ENCODE measurements at regions not wholly inside any gene's neighbourhood (a gene's known extent, or its start where the extent isn't known, plus 50 kb on each side); places are given as distances from the start of the nearest gene placed in this dataset.

DNA sequence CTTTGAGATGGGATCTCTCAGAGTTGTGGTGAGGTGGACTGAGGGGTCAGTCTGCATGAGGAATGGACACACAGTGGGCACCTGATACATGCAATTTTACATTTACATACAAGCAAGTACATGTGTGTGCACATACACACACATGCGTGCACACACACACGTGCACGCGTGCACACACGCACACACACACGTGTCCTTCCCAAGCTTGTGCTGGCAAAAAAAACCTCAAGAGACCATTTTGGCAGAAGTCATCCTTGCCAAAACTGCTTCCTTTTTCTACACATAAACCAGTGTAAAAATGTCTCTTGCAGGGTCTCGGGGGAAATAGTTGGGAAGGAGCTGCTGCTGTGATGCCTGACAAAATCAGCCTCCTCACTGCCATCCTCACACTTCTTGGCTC, 279.5 kb upstream of the POU3F3 start:
- DNase-seq (ENCODE audit: insufficient read length, low spot score) (no peak), FAIRE-seq (no peak)

DNA sequence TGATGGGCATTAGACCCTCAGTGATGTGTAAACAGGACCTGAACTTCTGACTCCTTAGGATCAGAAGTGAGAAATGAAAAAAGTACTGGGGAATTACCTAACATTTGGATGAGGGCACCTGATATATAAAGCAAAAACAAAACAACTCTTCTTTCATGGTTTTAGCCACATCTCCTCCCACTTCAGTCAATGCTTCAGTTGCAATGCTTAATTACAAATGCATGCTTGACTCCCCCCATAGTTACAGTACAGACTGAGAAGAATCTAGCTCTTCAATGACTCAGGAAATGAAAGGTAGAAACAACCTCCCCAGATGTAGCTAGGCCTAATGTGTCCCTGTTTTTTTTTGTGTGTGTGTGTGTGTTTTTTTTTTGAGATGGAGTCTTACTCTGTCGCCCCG, 276.8 kb upstream of the POU3F3 start:
- no peak for DNase-seq (ENCODE audit: insufficient read length, low spot score)

DNA sequence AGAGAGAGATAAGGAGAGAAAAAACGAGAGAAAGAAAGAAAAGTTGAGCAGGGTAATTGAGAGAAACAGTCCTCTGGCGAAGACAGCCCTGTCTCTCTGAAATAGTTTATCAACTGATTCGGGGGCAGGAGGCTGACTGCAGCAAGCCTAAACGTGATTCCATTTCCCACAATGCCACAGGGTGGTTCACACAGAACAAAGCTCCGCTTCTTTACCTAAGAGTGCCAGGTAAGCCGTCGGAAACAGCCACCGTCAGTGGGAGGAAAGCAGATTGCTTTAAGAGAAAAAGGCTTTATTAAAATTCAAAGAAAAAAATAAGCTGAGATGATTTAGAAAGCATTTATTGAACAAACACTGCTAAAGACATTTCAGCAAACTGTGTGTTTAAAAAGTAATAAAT, 271.4 kb upstream of the POU3F3 start:
- FAIRE-seq = no peak
- no peak for DNase-seq (ENCODE audit: insufficient read length, low spot score)

More for the DNA sequence above, 276.8 kb upstream of the POU3F3 start:
- no peak for FAIRE-seq

GRCh38 chr2:104583811-104584210, 270.1 kb upstream of the POU3F3 start:
- FAIRE-seq = no peak
- no peak for DNase-seq (ENCODE audit: insufficient read length, low spot score)

DNA sequence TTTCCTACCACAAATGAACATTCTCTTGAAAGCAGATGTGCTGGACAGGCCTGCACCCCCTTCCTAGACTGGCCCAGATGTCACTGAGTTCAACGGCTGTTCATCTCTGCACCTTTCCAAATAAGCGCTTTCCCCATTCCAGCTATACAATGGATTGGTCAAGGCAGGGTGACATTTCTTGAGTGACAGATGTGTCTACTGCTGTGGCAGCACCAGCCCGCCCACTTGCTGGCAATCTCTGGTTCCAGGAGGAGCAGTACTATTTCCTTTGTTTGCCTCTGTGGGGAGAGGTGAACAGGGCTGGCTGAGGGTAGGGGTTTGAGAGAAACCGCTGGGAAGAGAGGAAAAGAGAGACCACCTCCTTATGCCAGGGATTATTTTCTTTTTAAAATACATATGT, 269.5 kb upstream of the POU3F3 start:
- FAIRE-seq (no peak), DNase-seq (ENCODE audit: insufficient read length, low spot score) (no peak)

GRCh38 chr2:104595576-104595975, 258.3 kb upstream of the POU3F3 start:
- DNase-seq (ENCODE audit: insufficient read length, low spot score) (no peak), FAIRE-seq (no peak)

DNA sequence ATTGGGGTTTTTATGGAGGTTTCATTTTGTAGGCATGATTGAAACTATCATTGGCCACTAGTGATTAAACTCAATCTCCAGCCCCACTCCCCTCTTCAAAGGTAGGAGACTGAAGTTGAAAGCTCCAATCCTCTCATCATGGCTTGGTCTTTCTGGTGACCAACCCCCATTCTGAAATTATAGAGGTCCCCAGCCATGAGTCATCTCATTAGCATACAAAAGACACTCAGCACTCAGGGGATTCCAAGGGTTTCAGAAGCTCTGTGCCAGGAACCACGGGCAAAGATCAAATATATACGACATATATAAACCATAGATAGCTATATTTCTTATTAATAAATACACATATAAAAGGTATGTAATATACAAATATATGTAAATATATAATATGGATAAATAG, 256.0 kb upstream of the POU3F3 start:
- DNase-seq (ENCODE audit: insufficient read length, low spot score) (no peak), FAIRE-seq (no peak)

DNA sequence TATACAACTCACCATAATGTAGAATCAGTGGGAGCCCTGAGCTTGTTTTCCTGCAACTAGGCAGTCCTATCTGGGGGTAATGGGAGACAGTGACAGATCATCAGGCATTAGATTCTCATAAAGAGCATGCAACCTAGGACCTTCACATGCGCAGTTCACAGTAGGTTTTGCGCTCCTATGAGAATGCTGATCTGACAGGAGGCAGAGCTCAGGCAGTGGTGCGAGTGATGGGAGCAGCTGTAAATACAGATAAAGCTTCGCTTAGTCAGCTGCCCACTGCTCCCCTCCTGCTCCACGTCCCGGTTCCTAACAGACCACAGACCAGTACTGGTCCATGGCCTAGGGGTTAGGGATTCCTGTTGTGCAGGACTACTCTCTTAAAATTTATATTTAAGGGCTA, 255.3 kb upstream of the POU3F3 start:
- FAIRE-seq = no peak
- DNase-seq (ENCODE audit: insufficient read length, low spot score) = no peak

DNA sequence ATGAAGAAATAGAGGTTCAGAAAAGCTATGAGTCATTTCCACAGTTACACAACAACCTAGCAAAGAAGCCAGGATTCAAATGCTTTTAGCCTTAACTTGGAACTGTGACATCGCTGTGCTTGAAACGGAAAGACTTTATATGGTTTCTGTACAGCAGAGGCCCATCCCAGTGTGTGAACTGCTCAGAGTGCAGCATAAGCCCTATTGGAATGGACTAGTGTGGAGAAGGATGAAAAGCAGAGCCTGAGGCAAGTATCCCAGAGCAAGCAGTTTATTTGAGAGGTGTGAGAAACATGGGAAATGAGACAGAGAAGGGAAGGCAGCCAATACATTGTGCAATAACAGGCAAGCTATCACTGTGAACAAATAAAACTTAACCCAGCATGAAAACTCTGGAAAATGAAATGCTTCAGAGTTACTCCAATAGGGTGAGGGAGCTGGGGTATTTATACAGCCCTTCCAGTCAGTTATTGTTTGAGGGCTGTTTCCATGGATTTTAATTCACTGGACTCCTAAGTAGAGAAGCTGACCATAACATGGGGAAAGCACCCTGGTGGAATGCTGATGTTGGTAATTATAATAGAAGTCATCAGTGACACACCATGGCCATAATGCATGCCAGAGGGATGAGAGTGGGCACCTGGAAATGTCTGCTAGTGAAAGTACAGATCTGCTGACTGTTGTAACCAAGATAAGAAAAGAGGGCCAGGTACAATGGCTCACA, 254.0 kb upstream of the POU3F3 start:
- no peak for FAIRE-seq
- DNase-seq (ENCODE audit: insufficient read length, low spot score) = no peak

- DNase-seq (ENCODE audit: insufficient read length, low spot score) = no peak
- no peak for FAIRE-seq
These were observed 247.9 kb upstream of the POU3F3 start for GRCh38 chr2:104606056-104606455.

GRCh38 chr2:104616856-104617255, 237.1 kb upstream of the POU3F3 start:
- FAIRE-seq (no peak), DNase-seq (ENCODE audit: insufficient read length, low spot score) (no peak)

DNA sequence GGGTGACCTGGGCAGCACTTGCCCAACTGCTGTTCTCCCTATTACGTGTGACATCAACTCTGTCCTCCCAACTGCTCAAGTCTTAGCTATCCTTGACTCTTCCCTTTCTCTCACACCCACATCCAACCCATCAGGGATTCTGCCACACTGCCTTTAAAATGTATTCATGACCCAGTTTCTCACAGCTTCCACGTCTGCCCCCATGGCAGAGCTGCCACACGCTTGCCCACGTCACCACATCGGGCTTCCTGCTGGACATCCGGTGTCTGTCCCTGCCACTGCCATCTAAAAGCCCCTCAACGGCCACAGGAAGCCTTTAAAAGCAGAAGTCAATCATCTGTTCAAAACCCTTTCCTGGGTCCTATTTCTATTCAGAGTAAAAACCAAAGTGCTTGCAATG, 233.1 kb upstream of the POU3F3 start:
- DNase-seq (ENCODE audit: insufficient read length, low spot score) (no peak), FAIRE-seq (no peak)

- DNase-seq (ENCODE audit: insufficient read length, low spot score) = no peak
- no peak for FAIRE-seq
These were observed 218.3 kb upstream of the POU3F3 start for GRCh38 chr2:104635608-104636007.

DNA sequence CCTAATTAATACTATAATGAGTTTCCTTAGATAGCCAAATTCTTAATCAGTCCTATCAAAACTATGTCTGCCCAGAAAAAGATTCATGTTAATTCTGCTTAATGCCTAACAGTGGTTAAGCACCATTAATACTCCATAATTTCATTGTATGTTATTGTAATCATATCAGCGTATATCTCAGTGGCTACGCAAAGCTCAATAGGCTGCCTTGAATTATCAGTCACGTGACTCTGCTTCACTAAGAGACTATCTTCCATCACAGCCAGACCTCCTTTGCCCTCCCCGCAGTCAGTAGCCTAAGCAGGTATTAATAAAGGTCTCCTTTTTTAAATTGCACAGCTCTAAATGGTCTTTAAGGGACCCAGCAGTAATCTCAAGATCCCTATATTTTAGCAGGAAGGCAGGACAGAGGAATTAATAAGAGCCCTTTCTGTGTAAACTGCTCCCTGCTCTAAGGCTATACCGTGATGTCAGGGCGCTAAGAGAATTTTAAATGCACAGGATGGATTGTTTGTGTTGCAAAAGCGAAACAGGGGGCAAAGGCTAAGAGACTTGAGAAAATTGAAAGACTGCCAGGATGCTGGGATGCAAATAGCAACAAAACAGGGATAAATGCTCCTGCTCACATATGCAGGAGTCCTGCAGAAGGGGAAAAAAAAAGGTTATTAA, 215.6 kb upstream of the POU3F3 start:
- FAIRE-seq (no peak), DNase-seq (ENCODE audit: insufficient read length, low spot score) (no peak)

- DNase-seq (ENCODE audit: insufficient read length, low spot score) (no peak), FAIRE-seq (no peak)
These were observed 215.1 kb upstream of the POU3F3 start for GRCh38 chr2:104638859-104639202.

DNA sequence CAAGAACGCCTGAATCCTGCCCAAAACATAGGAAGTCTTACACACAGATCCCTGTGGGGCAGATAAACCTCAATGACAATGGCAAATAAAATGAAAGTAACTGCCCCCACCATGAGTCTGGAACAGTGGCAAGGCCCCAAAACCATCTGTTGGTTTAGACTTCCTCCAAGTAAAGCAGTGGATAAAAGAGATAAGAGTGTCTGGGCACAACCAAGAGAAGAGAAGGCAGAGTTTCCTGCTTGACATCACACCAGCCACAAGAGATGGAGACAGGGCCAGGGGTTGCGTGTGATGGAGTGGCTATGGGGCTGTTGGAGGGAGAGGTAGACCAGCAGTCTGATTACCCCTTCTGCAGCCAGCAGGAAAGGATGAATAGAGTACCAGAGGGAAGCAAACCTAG, 212.1 kb upstream of the POU3F3 start:
- FAIRE-seq (no peak), DNase-seq (ENCODE audit: insufficient read length, low spot score) (no peak)

DNA sequence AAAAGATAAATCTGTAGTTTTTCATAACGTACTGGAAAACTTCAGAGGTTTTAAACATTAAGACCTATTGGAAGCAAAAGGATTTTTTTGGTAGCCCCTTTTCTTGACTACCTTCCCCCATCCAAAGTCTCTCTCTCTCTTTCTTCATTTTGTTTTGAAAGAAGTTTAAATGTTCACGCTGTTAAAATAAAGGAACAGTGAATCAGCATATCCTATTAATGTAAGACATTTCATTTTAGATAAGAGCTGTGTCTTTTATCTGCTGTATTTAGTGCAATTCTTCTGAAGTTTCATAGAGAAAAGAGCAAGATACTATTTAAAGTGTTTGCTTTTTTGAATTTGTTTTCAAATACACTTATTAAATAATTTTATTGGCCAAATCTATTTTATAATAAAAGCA, 205.5 kb upstream of the POU3F3 start:
- FAIRE-seq (no peak), DNase-seq (ENCODE audit: insufficient read length, low spot score) (no peak)

DNA sequence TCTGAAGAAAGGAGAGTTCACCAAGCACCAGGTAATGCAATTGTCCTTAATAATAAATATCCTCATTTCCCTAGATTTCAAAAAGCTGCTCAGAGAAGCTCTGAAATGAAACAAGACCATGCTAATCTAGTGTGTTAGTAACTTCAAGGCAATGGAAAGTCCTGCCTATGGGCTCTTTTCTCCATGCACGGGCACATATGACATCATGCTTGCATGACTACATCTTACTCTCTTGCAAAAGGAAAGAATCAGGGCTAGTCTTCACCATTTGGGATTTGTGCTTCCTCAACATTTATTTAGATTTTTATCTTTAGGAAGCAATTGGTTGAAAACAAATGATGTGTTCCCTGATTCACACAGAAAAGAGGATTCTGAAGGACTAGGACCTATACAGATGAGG, 204.0 kb upstream of the POU3F3 start:
- DNase-seq (ENCODE audit: insufficient read length, low spot score) (no peak), FAIRE-seq (no peak)

DNA sequence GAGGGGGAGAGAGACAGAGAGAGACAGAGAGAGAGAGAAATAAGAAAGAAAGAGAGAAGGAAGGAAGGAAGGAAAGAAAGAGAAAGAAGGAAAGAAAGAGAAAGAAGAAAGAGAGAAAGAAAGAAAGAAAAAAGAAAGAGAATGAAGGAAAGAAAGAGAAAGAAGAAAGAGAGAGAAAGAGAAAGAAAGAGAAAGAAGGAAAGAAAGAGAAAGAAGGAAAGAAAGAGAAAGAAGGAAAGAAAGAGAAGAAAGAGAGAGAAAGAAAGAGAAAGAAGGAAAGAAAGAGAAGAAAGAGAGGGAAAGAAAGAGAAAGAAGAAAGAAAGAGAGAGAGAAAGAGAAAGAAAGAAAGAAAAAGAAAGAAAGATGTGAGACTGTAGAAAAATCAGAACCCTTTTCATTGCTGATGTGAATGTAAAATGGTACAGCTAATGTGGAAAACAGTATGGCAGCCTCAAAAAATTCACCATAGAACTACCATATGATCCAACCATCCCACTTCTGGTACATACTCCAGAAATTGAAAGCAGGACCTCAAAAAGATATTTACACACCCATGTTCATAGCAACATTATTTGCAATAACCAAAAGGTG, 203.4 kb upstream of the POU3F3 start:
- DNase-seq (ENCODE audit: insufficient read length, low spot score) = no peak
- no peak for FAIRE-seq

DNA sequence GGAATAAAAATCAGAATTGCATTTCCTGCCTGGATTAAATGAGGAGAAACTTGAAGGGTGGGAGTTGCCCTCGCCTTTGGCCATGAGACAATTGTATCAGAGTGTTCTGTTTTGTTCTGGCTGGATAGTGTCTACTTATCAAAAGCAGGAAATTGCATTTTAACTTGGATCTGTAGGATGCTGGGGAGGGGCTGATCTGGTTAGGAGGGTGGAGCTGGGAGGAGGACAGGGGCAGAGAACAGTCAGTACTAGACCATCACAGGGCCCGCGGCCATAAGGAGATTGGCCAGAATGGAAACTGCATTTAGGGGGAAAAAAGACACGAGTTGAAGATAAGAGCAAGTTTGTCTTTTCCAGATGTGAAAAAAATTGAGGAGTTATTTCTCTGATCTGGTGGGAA, 199.1 kb upstream of the POU3F3 start:
- DNase-seq (ENCODE audit: insufficient read length, low spot score) (no peak), FAIRE-seq (no peak)

DNA sequence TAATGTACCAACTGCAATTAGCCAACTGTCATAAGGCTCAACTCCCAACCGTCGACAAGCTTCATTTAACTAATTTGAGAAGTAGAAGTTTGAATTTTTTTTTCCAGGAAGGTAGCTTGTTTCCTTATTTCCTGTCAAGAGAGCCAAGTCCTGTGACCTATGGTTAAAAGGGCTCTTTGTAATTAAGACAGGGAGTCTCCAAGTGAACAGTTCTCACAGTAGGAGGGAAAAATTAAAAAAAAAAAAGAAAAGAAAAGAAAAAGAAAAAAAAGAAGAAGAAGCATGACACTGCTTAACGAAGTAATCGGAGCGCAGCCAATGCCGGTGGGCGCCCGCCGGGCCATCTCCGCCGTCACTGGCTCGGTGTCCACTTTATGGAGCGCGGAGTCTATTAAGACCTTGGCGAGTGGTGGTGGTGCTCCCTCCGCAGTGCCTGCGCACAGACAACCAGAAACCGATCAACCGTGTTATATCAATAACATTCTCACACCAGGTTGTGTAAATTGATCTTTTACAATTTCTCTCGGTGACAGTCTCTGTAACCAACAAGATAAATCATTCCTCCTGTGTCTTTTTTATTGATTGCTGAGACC, 197.2 kb upstream of the POU3F3 start:
- no peak for FAIRE-seq

More for the DNA sequence above, 197.2 kb upstream of the POU3F3 start:
- no peak for DNase-seq (ENCODE audit: insufficient read length, low spot score)

Measured in GM19239 (cell line).